GM19397 (cell line): ENCODE measurements at regions not wholly inside any gene's neighbourhood (a gene's known extent, or its start where the extent isn't known, plus 50 kb on each side); places are given as distances from the start of the nearest gene placed in this dataset.

Experiments
- ATAC-seq: cut with Tn5 transposase; IDR thresholded peaks from one replicate; pipeline ENCODE4 v1.9.1; 2021; ENCODE audit warnings: mild to moderate bottlenecking, moderate library complexity; ENCODE audit not compliant: unreplicated experiment

GRCh38 chr5:23372177-23372576, 135.2 kb upstream of the PRDM9 start:
- ATAC-seq: no peak

- ATAC-seq: no peak
Observed at GRCh38 chr5:23368393-23368792, 139.0 kb upstream of the PRDM9 start.

- no peak for ATAC-seq
Observed at GRCh38 chr5:23367874-23368273, 139.5 kb upstream of the PRDM9 start.

DNA sequence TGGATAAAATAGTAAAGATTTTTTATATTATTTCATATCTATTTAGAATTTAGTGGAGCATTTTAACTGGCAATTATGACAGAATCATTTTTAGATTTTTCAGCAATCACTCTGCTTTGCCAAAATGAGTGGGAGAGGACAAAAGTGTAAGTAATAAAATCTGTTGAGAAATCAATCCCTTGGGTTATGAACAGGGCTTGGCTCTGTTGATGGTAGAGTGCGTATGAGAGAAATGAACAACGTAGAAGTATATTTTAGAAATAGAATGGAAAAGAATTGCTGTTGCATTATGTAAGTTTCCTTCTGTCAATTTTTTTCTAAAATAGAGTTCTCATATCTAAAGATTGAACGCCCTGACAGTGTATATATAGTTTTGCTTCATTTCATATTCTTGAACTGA, 154.1 kb upstream of the PRDM9 start:
- no peak for ATAC-seq

- no peak for ATAC-seq
Observed at GRCh38 chr5:23352446-23352845, 155.0 kb upstream of the PRDM9 start.

DNA sequence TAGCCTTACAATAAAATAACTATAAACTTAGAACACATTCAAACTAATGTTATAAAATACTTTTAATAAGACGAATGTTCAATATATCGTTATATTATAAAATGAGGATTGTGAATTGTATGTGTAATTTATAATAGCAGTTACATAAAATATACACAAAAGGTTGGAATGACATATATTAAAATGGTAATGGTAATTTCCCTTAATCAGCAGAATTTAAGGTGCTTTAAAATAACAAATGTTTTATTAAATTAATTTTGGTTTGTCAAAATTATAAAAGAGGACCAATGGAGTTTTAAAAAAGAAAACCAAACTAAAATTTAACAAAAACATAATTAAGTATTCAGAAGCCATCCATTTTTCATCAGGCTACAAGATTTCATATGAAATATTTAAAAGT, 164.3 kb upstream of the PRDM9 start:
- ATAC-seq: no peak

- ATAC-seq: no peak
Observed at GRCh38 chr5:23332650-23333251, 174.7 kb upstream of the PRDM9 start.

DNA sequence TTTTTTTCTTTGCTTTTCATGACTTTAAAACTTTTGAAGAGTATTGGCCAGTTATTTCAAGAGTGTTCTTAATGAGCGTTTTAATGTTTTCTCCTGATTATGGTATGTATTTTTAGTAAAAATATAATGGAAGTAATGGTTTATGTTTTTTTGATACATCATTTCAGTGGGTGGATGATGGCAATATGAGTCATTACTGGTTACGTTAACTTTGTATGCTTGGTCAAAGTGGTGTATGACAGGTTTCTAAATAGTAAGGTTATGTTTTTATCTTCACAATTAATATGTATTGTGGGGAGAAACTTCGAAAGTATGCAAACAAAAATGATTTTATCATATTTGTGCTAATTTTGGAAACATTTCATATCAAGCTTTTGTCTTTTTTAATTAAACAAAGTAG, 176.7 kb upstream of the PRDM9 start:
- no peak for ATAC-seq

GRCh38 chr5:23319901-23320300, 187.5 kb upstream of the PRDM9 start:
- ATAC-seq: no peak

DNA sequence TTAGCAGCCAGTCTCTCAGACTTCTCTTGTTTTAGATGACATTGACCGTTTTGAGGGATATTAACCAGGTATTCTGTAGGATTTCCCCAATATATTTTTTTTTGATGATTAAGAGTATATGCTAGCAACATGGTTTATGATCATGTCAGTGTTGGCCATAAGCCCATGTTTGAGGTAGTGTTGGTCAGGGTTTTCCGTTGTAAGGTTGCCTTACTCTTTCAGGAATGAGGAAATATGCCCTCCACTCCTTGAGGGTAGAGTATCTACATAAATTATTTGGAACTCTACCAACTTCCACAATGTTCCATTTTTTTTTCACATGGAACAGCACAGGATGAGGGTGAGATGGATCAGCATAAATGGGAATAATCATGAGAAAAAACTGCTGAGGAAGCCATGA, 188.4 kb upstream of the PRDM9 start:
- ATAC-seq: no peak

- ATAC-seq: no peak
Observed at GRCh38 chr5:23318166-23318565, 189.2 kb upstream of the PRDM9 start.

GRCh38 chr5:23316060-23316591, 191.3 kb upstream of the PRDM9 start:
- no peak for ATAC-seq

- no peak for ATAC-seq
Observed at GRCh38 chr5:23314827-23315226, 192.6 kb upstream of the PRDM9 start.

GRCh38 chr5:23305055-23305454, 202.4 kb upstream of the PRDM9 start:
- no peak for ATAC-seq

DNA sequence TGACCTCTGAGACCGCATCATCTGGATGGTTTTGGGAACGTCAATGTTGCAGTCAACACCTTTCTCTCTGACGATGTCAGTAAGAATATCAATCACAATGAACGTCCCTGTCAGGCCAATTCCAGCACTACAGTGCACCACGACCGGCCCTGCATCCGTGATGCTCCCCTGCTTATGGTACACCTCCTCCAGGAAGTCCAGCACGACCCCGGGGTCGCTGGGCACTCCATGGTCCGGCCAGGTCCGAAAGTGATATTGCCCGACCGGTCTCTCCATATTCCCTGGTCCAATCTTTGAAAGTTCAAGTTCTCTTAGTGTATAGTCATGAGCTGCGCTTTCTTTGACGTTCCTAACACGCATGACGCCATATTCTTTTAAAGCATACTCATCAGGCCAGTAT, 203.6 kb upstream of the PRDM9 start:
- no peak for ATAC-seq

DNA sequence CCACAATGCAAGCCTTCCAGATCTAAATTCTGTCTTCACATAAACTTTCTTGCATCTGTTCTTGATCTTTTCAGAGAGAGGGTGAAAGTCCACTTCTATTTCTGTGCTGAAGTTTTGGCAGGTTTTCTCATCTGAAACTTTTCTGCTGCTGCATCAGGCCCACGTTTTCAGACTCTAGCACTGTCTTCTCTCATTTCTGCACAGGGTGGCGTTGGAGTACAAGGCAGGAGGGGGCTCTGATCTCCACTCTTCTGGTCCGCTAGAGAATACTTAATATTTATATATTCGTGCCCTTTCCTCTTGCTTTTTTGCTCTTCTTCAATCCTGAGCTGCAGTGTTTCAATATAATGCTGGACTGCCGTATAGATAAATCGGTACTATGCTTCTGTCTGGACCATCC, 204.0 kb upstream of the PRDM9 start:
- no peak for ATAC-seq

DNA sequence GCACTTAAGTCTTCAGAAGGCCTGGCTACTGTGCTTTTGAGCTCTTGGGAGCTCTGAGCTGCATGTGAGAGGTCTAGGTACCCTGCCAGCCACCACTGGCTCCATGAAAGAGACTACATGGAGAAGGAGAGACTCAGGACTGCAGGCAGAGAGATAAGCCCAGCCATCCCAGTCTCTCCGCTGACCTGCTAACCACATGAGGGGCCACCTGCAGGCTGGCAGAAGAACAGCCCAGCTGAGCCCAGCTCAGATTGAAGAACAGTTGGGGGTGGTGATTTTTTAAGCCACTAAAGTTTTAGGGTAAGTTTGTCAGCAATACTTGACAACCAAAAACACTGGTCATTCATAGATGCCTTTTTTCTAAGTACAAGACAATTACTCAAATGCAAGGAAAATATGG, 205.0 kb upstream of the PRDM9 start:
- ATAC-seq: no peak

GRCh38 chr5:23289162-23289561, 218.2 kb upstream of the PRDM9 start:
- ATAC-seq: no peak

GRCh38 chr5:23284656-23285055, 222.8 kb upstream of the PRDM9 start:
- no peak for ATAC-seq

- ATAC-seq: no peak
Observed at GRCh38 chr5:23274171-23274570, 233.2 kb upstream of the PRDM9 start.

GRCh38 chr5:23269981-23270380, 237.4 kb upstream of the PRDM9 start:
- ATAC-seq: no peak

- no peak for ATAC-seq
Observed at GRCh38 chr5:23268136-23268535, 239.3 kb upstream of the PRDM9 start.

GRCh38 chr5:23260621-23261020, 246.8 kb upstream of the PRDM9 start:
- no peak for ATAC-seq
